ENCODE measurements at regions not wholly inside any gene's neighbourhood (a gene's known extent, or its start where the extent isn't known, plus 50 kb on each side); places are given as distances from the start of the nearest gene placed in this dataset.
"Not testable (repeated sequence)": the region's sequence is repeated elsewhere in the genome, so short reads cannot be mapped to it uniquely, and the experiment has no call there.

DNA sequence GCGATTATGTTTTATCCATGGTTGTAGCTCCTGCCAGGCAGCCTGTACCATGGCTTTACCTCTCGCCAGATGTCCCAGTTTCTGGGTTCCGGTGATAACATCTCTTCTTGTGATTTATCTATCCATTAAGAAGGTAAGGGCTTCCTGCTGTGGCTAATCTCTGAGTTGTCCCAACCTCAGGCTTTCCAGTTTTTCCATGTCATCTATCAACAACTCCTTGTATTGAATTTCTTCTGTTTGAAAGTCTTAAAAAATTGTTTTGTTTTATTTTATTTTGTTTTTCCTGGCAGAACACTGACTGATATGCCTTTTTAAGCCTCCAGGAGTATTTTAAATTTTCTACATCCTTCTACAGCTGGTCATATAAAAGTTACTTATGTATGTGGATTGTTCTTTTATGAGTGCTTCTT is 241.9 kb downstream of the ANTXR2 start:
- DNase-seq (ENCODE audit: low spot score) = no peak
- TF ChIP-seq, protein P1, sequence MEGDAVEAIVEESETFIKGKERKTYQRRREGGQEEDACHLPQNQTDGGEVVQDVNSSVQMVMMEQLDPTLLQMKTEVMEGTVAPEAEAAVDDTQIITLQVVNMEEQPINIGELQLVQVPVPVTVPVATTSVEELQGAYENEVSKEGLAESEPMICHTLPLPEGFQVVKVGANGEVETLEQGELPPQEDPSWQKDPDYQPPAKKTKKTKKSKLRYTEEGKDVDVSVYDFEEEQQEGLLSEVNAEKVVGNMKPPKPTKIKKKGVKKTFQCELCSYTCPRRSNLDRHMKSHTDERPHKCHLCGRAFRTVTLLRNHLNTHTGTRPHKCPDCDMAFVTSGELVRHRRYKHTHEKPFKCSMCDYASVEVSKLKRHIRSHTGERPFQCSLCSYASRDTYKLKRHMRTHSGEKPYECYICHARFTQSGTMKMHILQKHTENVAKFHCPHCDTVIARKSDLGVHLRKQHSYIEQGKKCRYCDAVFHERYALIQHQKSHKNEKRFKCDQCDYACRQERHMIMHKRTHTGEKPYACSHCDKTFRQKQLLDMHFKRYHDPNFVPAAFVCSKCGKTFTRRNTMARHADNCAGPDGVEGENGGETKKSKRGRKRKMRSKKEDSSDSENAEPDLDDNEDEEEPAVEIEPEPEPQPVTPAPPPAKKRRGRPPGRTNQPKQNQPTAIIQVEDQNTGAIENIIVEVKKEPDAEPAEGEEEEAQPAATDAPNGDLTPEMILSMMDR (IDR thresholded peaks at IDR 0.05; ENCODE audit: borderline replicate concordance, control extremely low read depth, extremely low read depth, insufficient read depth, missing control alignments) = no peak
- in situ Hi-C loops (cut with MboI; ENCODE audit: low sequenced_read_pairs, unreplicated experiment) = no loop called here

DNA sequence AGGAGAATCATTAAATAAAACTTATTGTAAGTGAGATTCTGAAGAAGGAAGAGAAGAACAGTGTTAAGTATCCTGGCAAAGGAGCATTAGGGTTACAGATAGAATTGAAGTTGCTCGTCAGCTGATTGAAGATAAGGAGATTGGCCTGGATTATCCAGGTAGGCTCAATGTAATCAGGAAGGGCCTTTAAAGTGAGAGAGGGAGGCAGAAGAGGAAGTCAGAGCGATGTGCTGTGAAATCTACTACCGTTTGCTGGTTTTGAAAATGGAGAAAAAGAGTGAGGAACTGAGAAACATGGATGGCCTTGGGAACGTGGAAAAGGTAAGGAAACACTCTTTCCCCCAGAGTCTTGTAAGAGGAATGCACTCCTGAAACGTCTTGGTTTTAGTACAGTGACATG is 245.7 kb downstream of the ANTXR2 start:
- DNase-seq (ENCODE audit: low spot score) = no peak
- in situ Hi-C loops (cut with MboI; ENCODE audit: low sequenced_read_pairs, unreplicated experiment) = no loop called here
- TF ChIP-seq, protein P1 (IDR thresholded peaks at IDR 0.05; ENCODE audit: borderline replicate concordance, control extremely low read depth, extremely low read depth, insufficient read depth, missing control alignments) = no peak

DNA sequence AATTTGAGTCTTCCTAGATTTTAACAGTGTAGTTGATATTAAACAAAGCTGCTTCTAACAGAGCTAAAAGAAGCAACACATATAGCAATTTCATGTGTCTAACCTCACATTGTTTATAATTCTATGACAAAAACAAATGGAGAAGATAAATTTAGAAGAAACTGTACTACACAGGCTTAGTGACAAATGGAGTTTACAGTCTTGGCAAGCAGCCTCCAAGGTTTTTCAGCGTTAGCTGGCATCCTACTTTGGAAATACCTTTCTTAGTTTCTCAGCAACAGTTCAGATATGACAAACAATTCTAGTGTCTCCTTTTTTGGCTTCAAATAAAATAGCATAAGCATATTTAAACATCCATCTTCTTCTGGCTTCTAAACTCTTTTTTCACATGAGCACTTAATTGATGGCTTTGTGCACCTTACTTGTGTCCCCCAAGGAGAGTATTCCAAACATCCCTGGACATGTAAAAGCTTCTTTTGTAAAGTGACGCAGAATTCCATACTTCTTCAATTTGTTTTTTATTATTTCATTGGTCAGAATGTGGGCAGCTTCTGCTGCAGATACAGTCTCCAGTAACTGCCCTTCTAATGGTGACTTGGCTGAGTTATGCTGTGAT is 249.8 kb downstream of the ANTXR2 start:
- TF ChIP-seq, protein P1 (IDR thresholded peaks at IDR 0.05; ENCODE audit: borderline replicate concordance, control extremely low read depth, extremely low read depth, insufficient read depth, missing control alignments) = no peak
- DNase-seq (ENCODE audit: low spot score) = no peak
- in situ Hi-C loops (cut with MboI; ENCODE audit: low sequenced_read_pairs, unreplicated experiment) = no loop called here

DNA sequence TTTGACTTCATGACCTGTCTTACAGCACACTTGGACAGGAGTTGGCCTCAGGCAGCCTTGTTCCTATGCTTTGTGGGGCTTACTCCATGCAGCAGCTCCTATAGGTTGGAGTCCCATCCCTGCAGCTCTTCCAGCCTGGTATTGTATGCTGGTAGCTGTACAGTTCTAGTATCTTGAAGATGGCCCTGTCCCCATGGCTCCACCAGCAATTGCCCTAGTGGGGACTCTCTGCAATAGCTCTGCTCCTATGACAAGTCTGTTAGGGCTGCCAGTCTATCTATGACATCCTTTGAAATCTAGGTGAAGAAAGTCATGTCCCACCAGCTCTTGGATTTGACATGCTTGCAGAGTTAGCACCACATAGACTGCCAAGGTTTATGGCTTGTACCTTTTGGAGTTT is 252.6 kb downstream of the ANTXR2 start:
- in situ Hi-C loops (cut with MboI; ENCODE audit: low sequenced_read_pairs, unreplicated experiment) = no loop called here
- TF ChIP-seq, protein P1 (IDR thresholded peaks at IDR 0.05; ENCODE audit: borderline replicate concordance, control extremely low read depth, extremely low read depth, insufficient read depth, missing control alignments) = no peak
- DNase-seq (ENCODE audit: low spot score) = no peak

DNA sequence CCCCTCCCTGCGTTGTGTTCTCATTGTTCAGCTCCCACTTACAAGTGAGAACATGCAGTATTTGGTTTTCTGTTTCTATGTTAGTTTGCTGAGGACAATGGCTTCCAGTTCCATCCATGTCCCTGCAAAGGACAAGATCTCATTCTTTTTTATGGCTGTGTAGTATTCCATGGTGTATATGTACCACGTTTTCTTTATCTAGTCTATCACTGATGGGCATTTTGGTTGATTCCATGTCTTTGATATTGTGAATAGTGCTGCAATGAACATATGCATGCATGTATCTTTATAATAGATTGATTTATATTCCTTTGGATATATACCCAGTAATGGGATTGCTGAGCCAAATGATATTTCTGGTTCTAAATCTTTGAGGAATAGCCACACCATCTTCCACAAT is 265.1 kb downstream of the ANTXR2 start:
- DNase-seq (ENCODE audit: low spot score); in situ Hi-C loops (cut with MboI; ENCODE audit: low sequenced_read_pairs, unreplicated experiment): not testable (repeated sequence)

DNA sequence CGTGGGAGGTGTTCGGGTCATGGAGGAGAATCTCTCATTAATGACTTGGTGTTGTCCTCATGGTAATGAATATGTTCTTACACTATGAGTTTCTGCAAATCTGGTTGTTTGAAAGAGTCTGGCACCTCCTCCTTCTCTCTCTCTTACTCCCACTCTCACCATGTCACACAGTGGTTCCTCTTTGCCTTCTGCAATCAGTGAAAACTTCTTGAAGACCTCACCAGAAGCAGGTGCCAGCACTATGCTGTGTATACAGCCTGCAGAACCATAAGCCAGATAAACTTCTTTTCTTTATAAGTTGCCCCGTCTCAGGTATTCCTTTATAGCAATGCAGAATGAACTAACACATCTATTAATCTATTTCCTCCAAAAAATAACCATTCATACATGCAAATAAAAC is 275.0 kb downstream of the ANTXR2 start:
- TF ChIP-seq, protein P1 (IDR thresholded peaks at IDR 0.05; ENCODE audit: borderline replicate concordance, control extremely low read depth, extremely low read depth, insufficient read depth, missing control alignments) = no peak
- DNase-seq (ENCODE audit: low spot score) = no peak
- in situ Hi-C loops (cut with MboI; ENCODE audit: low sequenced_read_pairs, unreplicated experiment) = no loop called here

DNA sequence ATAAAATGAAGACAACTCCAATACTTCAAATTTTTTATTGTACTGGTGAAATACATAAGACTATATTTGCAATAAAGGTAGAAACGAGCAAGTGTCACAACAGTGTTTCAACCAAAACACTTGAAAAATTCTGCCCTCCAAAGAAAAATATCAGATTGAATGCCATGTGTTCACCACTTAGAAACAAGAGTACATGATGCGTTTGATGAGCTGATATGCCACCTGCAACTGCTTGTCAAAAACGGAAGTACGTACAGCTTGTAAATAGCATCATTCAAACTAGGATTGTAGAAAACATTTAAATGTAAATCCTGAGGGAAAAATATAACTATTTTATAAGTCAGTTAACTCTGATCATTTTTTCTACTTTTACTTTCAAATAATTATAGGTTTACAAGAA is 276.1 kb downstream of the ANTXR2 start:
- in situ Hi-C loops (cut with MboI; ENCODE audit: low sequenced_read_pairs, unreplicated experiment) = no loop called here
- TF ChIP-seq, protein P1 (IDR thresholded peaks at IDR 0.05; ENCODE audit: borderline replicate concordance, control extremely low read depth, extremely low read depth, insufficient read depth, missing control alignments) = no peak
- no peak for DNase-seq (ENCODE audit: low spot score)
